Muscle layer of colon (tissue), 2 donors: ENCODE measurements at regions not wholly inside any gene's neighbourhood (a gene's known extent, or its start where the extent isn't known, plus 50 kb on each side); places are given as distances from the start of the nearest gene placed in this dataset.

Experiments used
- H3K27ac ChIP-seq: one replicate; pipeline ENCODE4 v1.7.0; 2013; ENCODE audit warnings: low read depth, mild to moderate bottlenecking, low read length, moderate library complexity
- H3K27me3 ChIP-seq, 2 donors: one replicate each; pipeline ENCODE4 v1.7.0; 2013; ENCODE audit warnings: low read length in 2 of 2, mild to moderate bottlenecking in 2 of 2; ENCODE audit not compliant: insufficient read depth in 2 of 2, control insufficient read depth in 1 of 2
- H3K36me3 ChIP-seq: one replicate; pipeline ENCODE4 v1.7.0; 2013; ENCODE audit warnings: mild to moderate bottlenecking, low read length; ENCODE audit not compliant: insufficient read depth
- H3K4me1 ChIP-seq: one replicate; pipeline ENCODE4 v1.7.0; 2013; ENCODE audit warnings: mild to moderate bottlenecking, low read length; ENCODE audit not compliant: insufficient read depth
- H3K4me3 ChIP-seq, 2 donors: one replicate each; pipeline ENCODE4 v1.7.0; 2013; ENCODE audit warnings: low read length in 2 of 2, low read depth in 1 of 2, mild to moderate bottlenecking in 1 of 2, moderate library complexity in 1 of 2
- H3K9ac ChIP-seq: one replicate; pipeline ENCODE4 v1.7.0; 2013; ENCODE audit warnings: low read length
- H3K9me3 ChIP-seq: one replicate; pipeline ENCODE4 v1.7.0; 2013; ENCODE audit warnings: mild to moderate bottlenecking, low read length
- donor health status: abdominal sarcoma.
- donor health status: Adenocarcinoma of cecum.

DNA sequence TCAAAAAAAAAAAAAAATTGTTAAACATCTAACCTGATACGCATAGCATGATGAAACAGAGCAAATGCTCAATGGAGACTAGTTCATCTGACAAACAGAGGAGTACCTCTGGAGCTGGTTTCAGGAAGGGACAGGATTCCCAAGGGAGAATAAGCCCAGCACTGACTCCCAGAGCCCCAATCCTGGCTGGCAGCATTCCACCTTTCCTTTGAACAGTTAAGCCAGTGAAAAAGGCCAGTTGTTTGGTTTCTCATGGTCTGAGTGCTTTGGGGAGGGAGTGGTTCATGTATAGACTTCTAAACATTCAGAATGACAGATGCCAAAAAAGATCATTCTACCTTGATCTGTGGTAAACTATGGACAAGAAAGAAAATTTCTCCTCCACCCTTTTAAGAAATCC, 277.9 kb upstream of the RARB start:
- H3K27me3 ChIP-seq, result no peaks in the 10 kb centered on the region
- H3K4me1 ChIP-seq, result peaks cover under 1% of the 10 kb centered on the region
- H3K27ac ChIP-seq, result no peak overlapping the region
- H3K4me3 ChIP-seq, result no peak overlapping the region
- no peaks in the 10 kb centered on the region for H3K36me3 ChIP-seq
- no peak overlapping the region for H3K9ac ChIP-seq
- H3K9me3 ChIP-seq, result no peaks in the 10 kb centered on the region

DNA sequence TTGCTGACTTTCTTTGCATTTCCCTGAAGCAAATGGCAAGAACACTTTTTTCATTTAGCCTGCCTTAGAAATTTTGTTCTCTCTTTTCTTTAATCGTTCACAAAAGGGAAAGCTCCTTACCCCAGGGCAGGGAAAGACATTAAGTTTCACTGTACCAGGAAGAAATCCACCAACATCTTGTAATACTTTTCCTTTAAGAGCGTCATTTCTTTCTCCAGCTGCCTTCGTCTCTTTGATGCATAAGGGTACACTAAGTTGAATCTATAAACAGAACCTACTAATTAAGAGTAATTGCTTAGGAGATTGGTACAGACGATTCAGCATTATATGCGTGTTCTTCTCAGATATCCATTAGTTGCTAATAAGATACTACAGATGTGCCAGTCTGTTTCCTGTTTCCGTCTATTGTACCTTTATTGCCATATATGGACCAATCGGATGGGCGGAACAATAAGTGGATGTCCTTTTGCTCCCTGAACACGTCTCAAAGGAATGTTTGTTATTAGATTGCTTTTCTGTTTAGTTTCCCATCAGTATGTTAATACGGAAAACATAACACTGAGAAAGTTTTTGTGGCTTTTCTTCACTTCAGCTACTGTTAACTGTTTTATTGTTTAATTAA, 276.7 kb upstream of the RARB start:
- H3K36me3 ChIP-seq, result no peaks in the 10 kb centered on the region
- H3K4me1 ChIP-seq, result no peaks in the 10 kb centered on the region
- H3K4me3 ChIP-seq, result peak overlapping the region; percentile 3 to 6
- H3K27ac ChIP-seq, result no peak overlapping the region
- H3K9me3 ChIP-seq, result no peaks in the 10 kb centered on the region
- H3K27me3 ChIP-seq, result no peaks in the 10 kb centered on the region
- H3K9ac ChIP-seq, result no peak overlapping the region

DNA sequence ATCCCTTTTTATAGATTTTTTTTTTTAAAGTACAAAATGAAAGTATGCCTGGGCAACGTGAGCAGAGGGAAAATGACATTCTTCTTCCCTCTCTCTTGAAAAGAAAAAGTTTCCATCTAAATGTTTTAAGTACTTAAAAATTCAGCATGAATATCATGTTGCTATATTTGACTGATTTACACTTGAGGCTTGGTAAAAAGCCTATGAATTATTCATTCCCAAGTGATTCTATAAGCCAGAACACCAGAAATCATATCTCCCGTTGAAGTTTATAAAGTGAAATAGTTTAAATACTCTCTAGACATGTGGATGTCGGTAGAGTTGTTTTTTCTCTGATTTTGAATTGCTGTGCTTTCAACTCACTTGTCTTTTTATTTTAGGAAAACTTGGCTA, 276.2 kb upstream of the RARB start:
- no peaks in the 10 kb centered on the region for H3K9me3 ChIP-seq
- no peak overlapping the region for H3K27ac ChIP-seq
- peak overlapping the region in 1 of 2 donors; percentile 6 for H3K4me3 ChIP-seq
- H3K27me3 ChIP-seq, result no peaks in the 10 kb centered on the region
- H3K36me3 ChIP-seq, result no peaks in the 10 kb centered on the region
- H3K4me1 ChIP-seq, result no peaks in the 10 kb centered on the region
- H3K9ac ChIP-seq, result no peak overlapping the region

DNA sequence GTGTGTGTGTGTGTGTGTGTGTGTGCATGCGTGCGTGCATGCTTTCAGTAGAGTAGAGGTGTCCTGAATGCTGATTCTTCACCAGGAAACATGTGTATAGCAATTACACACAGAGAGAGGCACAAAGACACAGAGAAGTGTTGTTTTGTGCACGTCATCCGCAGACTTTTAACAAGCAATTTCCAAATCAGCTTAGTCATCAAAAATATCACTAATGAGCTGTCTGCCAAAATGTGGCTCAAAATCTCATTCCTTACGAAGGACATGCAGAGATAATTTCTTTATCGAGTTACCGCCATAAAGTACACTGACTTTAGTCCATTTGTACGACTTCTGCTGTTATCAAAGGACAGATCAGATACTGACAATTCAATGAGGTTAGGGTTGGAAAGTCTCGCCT, 274.9 kb upstream of the RARB start:
- Histone ChIP-seq H3K27ac (no peak overlapping the region), H3K9me3 (no peaks in the 10 kb centered on the region), H3K9ac (no peak overlapping the region), H3K36me3 (no peaks in the 10 kb centered on the region), H3K4me3 (no peak overlapping the region), H3K4me1 (no peaks in the 10 kb centered on the region), H3K27me3 (no peaks in the 10 kb centered on the region)

DNA sequence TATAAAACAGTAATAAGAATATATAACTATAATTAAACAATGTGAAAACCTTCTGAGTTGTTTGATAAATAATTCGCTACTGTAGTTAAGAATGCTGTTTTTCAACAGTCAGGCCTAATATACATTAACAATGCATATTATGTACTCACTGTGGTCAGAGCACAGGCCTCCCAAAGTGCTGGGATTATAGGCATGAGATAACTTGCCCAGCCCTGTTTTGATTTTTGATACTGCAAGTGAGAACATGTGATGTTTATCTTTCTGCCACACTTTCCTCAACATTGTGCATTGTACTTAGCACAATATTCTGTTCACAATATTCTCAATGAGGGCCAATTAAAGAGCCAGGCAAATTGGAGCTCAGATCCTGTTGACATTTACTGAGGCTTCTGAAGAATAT, 274.5 kb upstream of the RARB start:
- Histone ChIP-seq H3K27me3 (no peaks in the 10 kb centered on the region), H3K4me3 (no peak overlapping the region), H3K36me3 (no peaks in the 10 kb centered on the region), H3K4me1 (no peaks in the 10 kb centered on the region), H3K27ac (no peak overlapping the region), H3K9me3 (no peaks in the 10 kb centered on the region), H3K9ac (no peak overlapping the region)

DNA sequence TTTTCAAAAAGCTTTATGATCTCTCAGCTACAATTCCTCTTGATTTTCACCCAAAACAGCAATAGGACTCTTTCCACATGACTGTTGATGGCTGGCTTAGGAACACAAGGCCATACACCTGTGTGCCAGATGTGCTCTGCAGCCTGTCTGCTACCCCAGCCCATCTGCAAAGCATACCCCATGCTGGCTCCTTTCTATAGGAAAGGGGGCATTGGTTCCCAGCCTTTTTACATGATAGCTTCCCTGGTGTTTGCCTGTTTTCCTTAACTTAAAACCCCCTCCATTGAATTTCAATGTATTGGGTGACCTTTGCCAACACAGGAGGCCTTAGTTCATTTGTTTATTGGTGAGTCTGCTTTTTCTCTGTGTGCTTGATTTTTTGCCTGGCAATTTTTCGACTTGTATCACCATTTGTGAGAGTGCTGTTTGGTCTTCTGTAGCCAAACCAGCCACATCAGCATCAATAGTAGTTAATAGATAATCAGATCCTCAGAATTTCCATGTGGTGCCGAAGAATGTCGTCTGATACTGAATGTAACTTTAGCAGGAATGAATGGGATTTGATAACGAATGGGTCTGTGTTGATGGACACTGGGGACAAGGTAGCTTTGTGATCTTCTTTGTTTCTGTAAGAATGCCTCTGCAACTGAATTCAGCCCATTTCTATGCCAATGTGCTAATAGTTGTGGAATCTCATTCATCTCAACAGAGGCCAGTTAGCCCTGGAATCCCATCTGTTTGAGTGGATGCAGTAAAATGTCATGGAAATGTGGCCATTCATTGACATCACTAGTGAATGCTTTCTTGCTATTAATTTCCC, 272.2 kb upstream of the RARB start:
- Histone ChIP-seq H3K27me3 (no peaks in the 10 kb centered on the region), H3K4me3 (no peak overlapping the region), H3K27ac (no peak overlapping the region), H3K9me3 (no peaks in the 10 kb centered on the region), H3K4me1 (no peaks in the 10 kb centered on the region), H3K9ac (no peak overlapping the region), H3K36me3 (no peaks in the 10 kb centered on the region)

DNA sequence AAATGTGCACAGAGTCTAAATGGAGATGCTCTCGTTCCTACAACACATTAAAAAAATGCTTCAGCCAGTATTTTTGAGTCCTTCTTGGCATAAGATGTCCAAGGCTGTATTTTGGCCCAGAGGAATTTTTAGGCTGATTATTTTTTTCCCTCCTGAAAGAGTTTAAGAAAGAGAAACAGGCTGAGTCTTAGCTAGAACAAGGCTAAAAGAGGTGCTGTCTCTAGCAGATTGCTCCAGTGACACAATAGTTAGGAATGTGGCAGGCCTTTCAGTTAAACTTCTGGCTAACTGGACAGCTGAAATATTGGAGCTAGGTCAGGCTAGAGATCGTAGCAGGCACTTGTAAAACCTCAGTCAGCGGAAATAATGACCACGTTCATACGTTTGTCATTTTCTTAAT, 271.4 kb upstream of the RARB start:
- Histone ChIP-seq H3K9me3 (no peaks in the 10 kb centered on the region), H3K36me3 (no peaks in the 10 kb centered on the region), H3K4me3 (no peak overlapping the region), H3K4me1 (no peaks in the 10 kb centered on the region), H3K27ac (no peak overlapping the region), H3K27me3 (no peaks in the 10 kb centered on the region), H3K9ac (no peak overlapping the region)

DNA sequence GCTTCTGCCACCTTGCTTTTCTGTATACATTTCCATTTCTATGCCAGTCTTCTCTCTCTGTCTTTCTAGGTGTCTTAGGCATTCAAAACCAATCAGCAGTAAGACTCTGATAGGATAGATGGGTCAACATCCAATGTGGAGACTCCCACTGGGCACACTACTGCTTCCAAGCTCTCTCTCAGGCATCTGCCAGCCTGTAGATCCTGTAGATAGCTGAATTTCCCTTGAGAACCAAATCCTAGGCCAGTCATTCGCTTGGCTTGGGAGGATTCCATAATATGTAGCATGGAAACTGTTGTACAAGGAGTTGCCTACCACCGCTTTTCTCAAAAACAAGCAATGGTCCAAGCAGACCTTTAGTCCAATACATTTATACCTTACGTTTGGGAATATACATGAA, 262.8 kb upstream of the RARB start:
- Histone ChIP-seq H3K4me1 (no peaks in the 10 kb centered on the region), H3K36me3 (no peaks in the 10 kb centered on the region), H3K4me3 (no peak overlapping the region), H3K9me3 (no peaks in the 10 kb centered on the region), H3K9ac (no peak overlapping the region), H3K27ac (no peak overlapping the region), H3K27me3 (no peaks in the 10 kb centered on the region)

DNA sequence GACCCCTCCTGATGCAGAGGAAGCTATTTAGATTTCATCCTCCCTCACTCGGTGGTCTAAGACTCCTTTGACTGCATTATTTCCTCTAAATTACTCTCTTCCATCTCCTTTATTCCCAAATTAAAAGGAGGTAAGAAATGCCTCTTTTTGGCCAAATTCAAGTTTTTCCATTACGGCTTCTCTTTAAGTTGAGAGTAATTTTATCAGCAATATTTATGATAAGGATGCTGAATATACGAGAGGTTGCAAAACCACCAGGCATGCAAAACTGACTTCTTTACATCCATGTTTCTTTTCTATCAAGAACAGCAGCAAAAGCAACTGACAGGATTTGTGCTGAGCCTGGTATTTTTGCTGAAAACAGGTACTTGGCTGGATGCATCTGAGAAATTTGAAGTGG, 262.0 kb upstream of the RARB start:
- H3K4me1 ChIP-seq, result no peaks in the 10 kb centered on the region
- H3K4me3 ChIP-seq, result no peak overlapping the region
- H3K27ac ChIP-seq, result no peak overlapping the region
- no peaks in the 10 kb centered on the region for H3K27me3 ChIP-seq
- H3K9ac ChIP-seq, result no peak overlapping the region
- no peaks in the 10 kb centered on the region for H3K9me3 ChIP-seq
- no peaks in the 10 kb centered on the region for H3K36me3 ChIP-seq

DNA sequence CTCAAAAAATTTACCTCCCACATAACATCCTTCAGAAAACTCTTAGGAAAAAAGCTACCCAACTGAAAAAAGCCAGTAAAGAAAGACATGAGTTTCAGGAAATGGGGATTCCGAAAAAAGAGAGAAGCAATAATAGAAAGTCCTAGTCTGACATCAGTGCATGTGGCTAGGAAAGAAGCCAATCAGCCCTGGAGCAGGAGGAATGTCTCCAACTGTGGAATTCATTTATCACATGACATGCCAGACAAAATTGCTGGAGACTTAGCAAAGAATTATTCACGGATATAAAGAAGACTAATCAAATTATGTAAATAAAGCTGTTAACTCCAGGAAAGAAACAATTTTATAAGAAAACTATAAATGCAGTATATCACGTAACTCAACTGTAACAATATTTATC, 258.9 kb upstream of the RARB start:
- Histone ChIP-seq H3K27ac (no peak overlapping the region), H3K9me3 (no peaks in the 10 kb centered on the region), H3K4me1 (no peaks in the 10 kb centered on the region), H3K36me3 (no peaks in the 10 kb centered on the region), H3K4me3 (no peak overlapping the region), H3K27me3 (no peaks in the 10 kb centered on the region), H3K9ac (no peak overlapping the region)

DNA sequence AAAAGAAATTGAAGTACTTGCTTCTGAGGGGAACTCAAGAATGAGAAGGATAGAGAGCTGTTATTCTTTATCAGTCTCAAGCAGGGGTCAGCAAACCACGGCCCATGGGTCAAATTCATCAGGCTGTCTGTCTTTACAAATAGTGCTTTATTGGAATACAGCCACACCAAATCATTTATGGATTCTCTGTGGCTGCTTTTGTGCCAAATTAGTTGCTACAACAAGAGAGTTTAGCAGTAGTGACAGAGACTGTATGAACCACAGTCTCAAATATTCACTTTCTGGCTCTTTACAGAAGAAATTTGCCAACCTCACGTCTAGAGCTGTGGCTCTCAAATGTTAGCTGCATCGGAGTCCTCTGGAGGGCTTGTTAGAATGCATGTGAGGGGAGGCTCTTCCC, 258.0 kb upstream of the RARB start:
- no peaks in the 10 kb centered on the region for H3K9me3 ChIP-seq
- no peaks in the 10 kb centered on the region for H3K27me3 ChIP-seq
- no peak overlapping the region for H3K27ac ChIP-seq
- no peak overlapping the region for H3K4me3 ChIP-seq
- no peaks in the 10 kb centered on the region for H3K4me1 ChIP-seq
- H3K36me3 ChIP-seq, result no peaks in the 10 kb centered on the region
- no peak overlapping the region for H3K9ac ChIP-seq
